ENCODE measurements at regions not wholly inside any gene's neighbourhood (a gene's known extent, or its start where the extent isn't known, plus 50 kb on each side); places are given as distances from the start of the nearest gene placed in this dataset.

GRCh38 chr5:124297826-124298225, 448.6 kb downstream of the ZNF608 start:
- Histone ChIP-seq H3K4me3 (ENCODE audit: low read length in 3 of 3) (no peak overlapping the region), H3K36me3 (ENCODE audit: control insufficient read depth in 3 of 3, insufficient read depth in 3 of 3, low read length in 3 of 3) (no peaks in the 10 kb centered on the region), H3K9me3 (ENCODE audit: control insufficient read depth in 3 of 3, low read length in 3 of 3) (no peaks in the 10 kb centered on the region), H3K27ac (ENCODE audit: low read depth, low read length) (no peak overlapping the region), H3K4me1 (ENCODE audit: control insufficient read depth in 3 of 3, insufficient read depth in 3 of 3, low read length in 3 of 3) (no peaks in the 10 kb centered on the region), H3K9ac (ENCODE audit: low read depth in 1 of 3, low read length in 3 of 3) (no peak overlapping the region), H3K27me3 (ENCODE audit: control insufficient read depth in 3 of 3, insufficient read depth in 3 of 3, low read length in 3 of 3) (no peaks in the 10 kb centered on the region)

GRCh38 chr5:124292322-124292855, 454.1 kb downstream of the ZNF608 start:
- no peak overlapping the region for H3K27ac ChIP-seq (ENCODE audit: low read depth, low read length)
- no peak overlapping the region for H3K9ac ChIP-seq (ENCODE audit: low read depth in 1 of 3, low read length in 3 of 3)
- peaks cover 0 to 8% (median 2%) of the 10 kb centered on the region in 3 donors for H3K4me1 ChIP-seq (ENCODE audit: control insufficient read depth in 3 of 3, insufficient read depth in 3 of 3, low read length in 3 of 3)
- no peak overlapping the region for H3K4me3 ChIP-seq (ENCODE audit: low read length in 3 of 3)
- H3K9me3 ChIP-seq (ENCODE audit: control insufficient read depth in 3 of 3, low read length in 3 of 3): no peaks in the 10 kb centered on the region
- H3K27me3 ChIP-seq (ENCODE audit: control insufficient read depth in 3 of 3, insufficient read depth in 3 of 3, low read length in 3 of 3): no peaks in the 10 kb centered on the region
- no peaks in the 10 kb centered on the region for H3K36me3 ChIP-seq (ENCODE audit: control insufficient read depth in 3 of 3, insufficient read depth in 3 of 3, low read length in 3 of 3)

- H3K4me3 ChIP-seq (ENCODE audit: low read length in 3 of 3): no peak overlapping the region
- no peaks in the 10 kb centered on the region for H3K27me3 ChIP-seq (ENCODE audit: control insufficient read depth in 3 of 3, insufficient read depth in 3 of 3, low read length in 3 of 3)
- H3K27ac ChIP-seq (ENCODE audit: low read depth, low read length): no peak overlapping the region
- no peaks in the 10 kb centered on the region for H3K36me3 ChIP-seq (ENCODE audit: control insufficient read depth in 3 of 3, insufficient read depth in 3 of 3, low read length in 3 of 3)
- H3K4me1 ChIP-seq (ENCODE audit: control insufficient read depth in 3 of 3, insufficient read depth in 3 of 3, low read length in 3 of 3): peaks cover 0 to 8% (median 2%) of the 10 kb centered on the region in 3 donors
- H3K9me3 ChIP-seq (ENCODE audit: control insufficient read depth in 3 of 3, low read length in 3 of 3): no peaks in the 10 kb centered on the region
- H3K9ac ChIP-seq (ENCODE audit: low read depth in 1 of 3, low read length in 3 of 3): no peak overlapping the region
Observed at GRCh38 chr5:124289641-124290311, 456.7 kb downstream of the ZNF608 start.

- H3K27ac ChIP-seq (ENCODE audit: low read depth, low read length): no peak overlapping the region
- H3K9ac ChIP-seq (ENCODE audit: low read depth in 1 of 3, low read length in 3 of 3): no peak overlapping the region
- H3K9me3 ChIP-seq (ENCODE audit: control insufficient read depth in 3 of 3, low read length in 3 of 3): no peaks in the 10 kb centered on the region
- no peaks in the 10 kb centered on the region for H3K27me3 ChIP-seq (ENCODE audit: control insufficient read depth in 3 of 3, insufficient read depth in 3 of 3, low read length in 3 of 3)
- H3K4me1 ChIP-seq (ENCODE audit: control insufficient read depth in 3 of 3, insufficient read depth in 3 of 3, low read length in 3 of 3): peaks cover 0 to 8% (median 2%) of the 10 kb centered on the region in 3 donors
- no peaks in the 10 kb centered on the region for H3K36me3 ChIP-seq (ENCODE audit: control insufficient read depth in 3 of 3, insufficient read depth in 3 of 3, low read length in 3 of 3)
- no peak overlapping the region for H3K4me3 ChIP-seq (ENCODE audit: low read length in 3 of 3)
Observed at GRCh38 chr5:124289130-124289529, 457.3 kb downstream of the ZNF608 start.

GRCh38 chr5:124287813-124288212, 458.6 kb downstream of the ZNF608 start:
- Histone ChIP-seq H3K9me3 (ENCODE audit: control insufficient read depth in 3 of 3, low read length in 3 of 3) (no peaks in the 10 kb centered on the region), H3K4me1 (ENCODE audit: control insufficient read depth in 3 of 3, insufficient read depth in 3 of 3, low read length in 3 of 3) (peaks cover 0 to 8% (median 2%) of the 10 kb centered on the region in 3 donors), H3K27ac (ENCODE audit: low read depth, low read length) (no peak overlapping the region), H3K9ac (ENCODE audit: low read depth in 1 of 3, low read length in 3 of 3) (no peak overlapping the region), H3K27me3 (ENCODE audit: control insufficient read depth in 3 of 3, insufficient read depth in 3 of 3, low read length in 3 of 3) (no peaks in the 10 kb centered on the region), H3K4me3 (ENCODE audit: low read length in 3 of 3) (no peak overlapping the region), H3K36me3 (ENCODE audit: control insufficient read depth in 3 of 3, insufficient read depth in 3 of 3, low read length in 3 of 3) (no peaks in the 10 kb centered on the region)

GRCh38 chr5:124285733-124286132, 460.7 kb downstream of the ZNF608 start:
- Histone ChIP-seq H3K4me1 (ENCODE audit: control insufficient read depth in 3 of 3, insufficient read depth in 3 of 3, low read length in 3 of 3) (peaks cover 0 to 8% (median 2%) of the 10 kb centered on the region in 3 donors), H3K36me3 (ENCODE audit: control insufficient read depth in 3 of 3, insufficient read depth in 3 of 3, low read length in 3 of 3) (no peaks in the 10 kb centered on the region), H3K9me3 (ENCODE audit: control insufficient read depth in 3 of 3, low read length in 3 of 3) (no peaks in the 10 kb centered on the region), H3K9ac (ENCODE audit: low read depth in 1 of 3, low read length in 3 of 3) (no peak overlapping the region), H3K4me3 (ENCODE audit: low read length in 3 of 3) (no peak overlapping the region), H3K27ac (ENCODE audit: low read depth, low read length) (no peak overlapping the region), H3K27me3 (ENCODE audit: control insufficient read depth in 3 of 3, insufficient read depth in 3 of 3, low read length in 3 of 3) (no peaks in the 10 kb centered on the region)

- Histone ChIP-seq H3K36me3 (ENCODE audit: control insufficient read depth in 3 of 3, insufficient read depth in 3 of 3, low read length in 3 of 3) (no peaks in the 10 kb centered on the region), H3K4me1 (ENCODE audit: control insufficient read depth in 3 of 3, insufficient read depth in 3 of 3, low read length in 3 of 3) (peaks cover 0 to 8% (median 2%) of the 10 kb centered on the region in 3 donors), H3K27ac (ENCODE audit: low read depth, low read length) (no peak overlapping the region), H3K9me3 (ENCODE audit: control insufficient read depth in 3 of 3, low read length in 3 of 3) (no peaks in the 10 kb centered on the region), H3K9ac (ENCODE audit: low read depth in 1 of 3, low read length in 3 of 3) (no peak overlapping the region), H3K4me3 (ENCODE audit: low read length in 3 of 3) (no peak overlapping the region), H3K27me3 (ENCODE audit: control insufficient read depth in 3 of 3, insufficient read depth in 3 of 3, low read length in 3 of 3) (no peaks in the 10 kb centered on the region)
Observed at GRCh38 chr5:124285071-124285470, 461.4 kb downstream of the ZNF608 start.

- H3K9ac ChIP-seq (ENCODE audit: low read depth in 1 of 3, low read length in 3 of 3): no peak overlapping the region
- H3K27ac ChIP-seq (ENCODE audit: low read depth, low read length): no peak overlapping the region
- no peak overlapping the region for H3K4me3 ChIP-seq (ENCODE audit: low read length in 3 of 3)
- no peaks in the 10 kb centered on the region for H3K4me1 ChIP-seq (ENCODE audit: control insufficient read depth in 3 of 3, insufficient read depth in 3 of 3, low read length in 3 of 3)
- no peaks in the 10 kb centered on the region for H3K9me3 ChIP-seq (ENCODE audit: control insufficient read depth in 3 of 3, low read length in 3 of 3)
- no peaks in the 10 kb centered on the region for H3K36me3 ChIP-seq (ENCODE audit: control insufficient read depth in 3 of 3, insufficient read depth in 3 of 3, low read length in 3 of 3)
- no peaks in the 10 kb centered on the region for H3K27me3 ChIP-seq (ENCODE audit: control insufficient read depth in 3 of 3, insufficient read depth in 3 of 3, low read length in 3 of 3)
Observed at GRCh38 chr5:124283031-124283430, 463.4 kb downstream of the ZNF608 start.

- Histone ChIP-seq H3K27ac (ENCODE audit: low read depth, low read length) (no peak overlapping the region), H3K4me1 (ENCODE audit: control insufficient read depth in 3 of 3, insufficient read depth in 3 of 3, low read length in 3 of 3) (no peaks in the 10 kb centered on the region), H3K9me3 (ENCODE audit: control insufficient read depth in 3 of 3, low read length in 3 of 3) (no peaks in the 10 kb centered on the region), H3K9ac (ENCODE audit: low read depth in 1 of 3, low read length in 3 of 3) (no peak overlapping the region), H3K27me3 (ENCODE audit: control insufficient read depth in 3 of 3, insufficient read depth in 3 of 3, low read length in 3 of 3) (no peaks in the 10 kb centered on the region), H3K36me3 (ENCODE audit: control insufficient read depth in 3 of 3, insufficient read depth in 3 of 3, low read length in 3 of 3) (no peaks in the 10 kb centered on the region), H3K4me3 (ENCODE audit: low read length in 3 of 3) (no peak overlapping the region)
Observed at GRCh38 chr5:124280079-124280478, 466.4 kb downstream of the ZNF608 start.

- Histone ChIP-seq H3K4me3 (ENCODE audit: low read length in 3 of 3) (no peak overlapping the region), H3K4me1 (ENCODE audit: control insufficient read depth in 3 of 3, insufficient read depth in 3 of 3, low read length in 3 of 3) (peaks cover 0 to under 1% (median 0%) of the 10 kb centered on the region in 3 donors), H3K9ac (ENCODE audit: low read depth in 1 of 3, low read length in 3 of 3) (no peak overlapping the region), H3K9me3 (ENCODE audit: control insufficient read depth in 3 of 3, low read length in 3 of 3) (no peaks in the 10 kb centered on the region), H3K36me3 (ENCODE audit: control insufficient read depth in 3 of 3, insufficient read depth in 3 of 3, low read length in 3 of 3) (no peaks in the 10 kb centered on the region), H3K27ac (ENCODE audit: low read depth, low read length) (no peak overlapping the region), H3K27me3 (ENCODE audit: control insufficient read depth in 3 of 3, insufficient read depth in 3 of 3, low read length in 3 of 3) (no peaks in the 10 kb centered on the region)
Observed at GRCh38 chr5:124279146-124279876, 467.1 kb downstream of the ZNF608 start.
